H9 (cell line): ENCODE measurements at regions not wholly inside any gene's neighbourhood (a gene's known extent, or its start where the extent isn't known, plus 50 kb on each side); places are given as distances from the start of the nearest gene placed in this dataset.

Experiments
- DNase-seq: peaks from one replicate; pipeline ENCODE4 v3.0.0-alpha.2; 2017
- H2AFZ ChIP-seq: one replicate; pipeline ENCODE4 v1.6.1; 2013; ENCODE audit warnings: mild to moderate bottlenecking, low read length, control low read depth, moderate library complexity
- H2AK5ac ChIP-seq: 2 replicates; pipeline ENCODE4 v1.6.1; 2013; ENCODE audit warnings: low read length, control low read depth, mixed read lengths; ENCODE audit not compliant: insufficient read length
- H2BK120ac ChIP-seq: one replicate; pipeline ENCODE4 v1.6.1; 2013; ENCODE audit warnings: low read depth, mild to moderate bottlenecking, low read length, control low read depth, inconsistent platforms; ENCODE audit not compliant: poor library complexity, severe bottlenecking
- H2BK12ac ChIP-seq: 2 replicates; pipeline ENCODE4 v1.6.1; 2013; ENCODE audit warnings: low read length, control low read depth, mixed read lengths, low read depth; ENCODE audit not compliant: insufficient read length
- H2BK15ac ChIP-seq: 2 replicates; pipeline ENCODE4 v1.6.1; 2013; ENCODE audit warnings: low read depth, low read length, control low read depth
- H2BK20ac ChIP-seq: one replicate; pipeline ENCODE4 v1.6.1; 2013; ENCODE audit warnings: low read depth, mild to moderate bottlenecking, low read length, control low read depth, inconsistent platforms; ENCODE audit not compliant: poor library complexity, severe bottlenecking
- H2BK5ac ChIP-seq: 2 replicates; pipeline ENCODE4 v1.6.1; 2013; ENCODE audit warnings: low read length, control low read depth, mixed read lengths; ENCODE audit not compliant: insufficient read length
- H3K14ac ChIP-seq: 2 replicates; pipeline ENCODE4 v1.6.1; 2013; ENCODE audit warnings: low read length, control low read depth; ENCODE audit not compliant: insufficient read depth
- H3K18ac ChIP-seq: 2 replicates; pipeline ENCODE4 v1.6.1; 2013; ENCODE audit warnings: low read depth, mild to moderate bottlenecking, mixed read lengths, low read length, control low read depth; ENCODE audit not compliant: insufficient read length
- H3K23ac ChIP-seq: 2 replicates; pipeline ENCODE4 v1.6.1; 2013; ENCODE audit warnings: low read length, control low read depth, mixed read lengths, low read depth; ENCODE audit not compliant: insufficient read length
- H3K23me2 ChIP-seq: 2 replicates; pipeline ENCODE4 v1.6.1; 2013; ENCODE audit warnings: low read depth, mild to moderate bottlenecking, mixed read lengths, low read length, control low read depth; ENCODE audit not compliant: insufficient read length, poor library complexity, severe bottlenecking
- H3K27ac ChIP-seq: 2 replicates; pipeline ENCODE4 v1.5.1; 2013; ENCODE audit warnings: low read length, control low read depth, mixed read lengths, low read depth; ENCODE audit not compliant: insufficient read length
- H3K27me3 ChIP-seq: 2 replicates; pipeline ENCODE4 v1.6.1; 2013; ENCODE audit warnings: low read length, control low read depth, inconsistent platforms; ENCODE audit not compliant: insufficient read depth
- H3K4ac ChIP-seq: 2 replicates; pipeline ENCODE4 v1.6.1; 2013; ENCODE audit warnings: low read depth, mild to moderate bottlenecking, control low read depth, inconsistent platforms, low read length, moderate library complexity
- H3K4me1 ChIP-seq: 2 replicates; pipeline ENCODE4 v1.6.1; 2013; ENCODE audit warnings: low read length, control low read depth, inconsistent platforms; ENCODE audit not compliant: insufficient read depth
- H3K4me2 ChIP-seq: 2 replicates; pipeline ENCODE4 v1.6.1; 2013; ENCODE audit warnings: low read length, control low read depth, mixed read lengths; ENCODE audit not compliant: insufficient read length, insufficient read depth
- H3K56ac ChIP-seq: 2 replicates; pipeline ENCODE4 v1.6.1; 2013; ENCODE audit warnings: low read depth, mild to moderate bottlenecking, mixed read lengths, low read length, control low read depth; ENCODE audit not compliant: insufficient read length
- H3K79me1 ChIP-seq: 2 replicates; pipeline ENCODE4 v1.6.1; 2013; ENCODE audit warnings: low read depth, mild to moderate bottlenecking, moderate library complexity, low read length, control low read depth, inconsistent platforms; ENCODE audit not compliant: insufficient read depth, poor library complexity, severe bottlenecking
- H3K79me2 ChIP-seq: 2 replicates; pipeline ENCODE4 v1.6.1; 2013; ENCODE audit warnings: low read length, control low read depth, inconsistent platforms; ENCODE audit not compliant: insufficient read depth
- H3K9ac ChIP-seq: 2 replicates; pipeline ENCODE4 v1.6.1; 2013; ENCODE audit warnings: low read length, control low read depth, mixed read lengths; ENCODE audit not compliant: insufficient read length; ENCODE audit errors: extremely low read depth
- H3K9me3 ChIP-seq: one replicate; pipeline ENCODE4 v1.6.1; 2013; ENCODE audit warnings: low read depth, low read length, inconsistent platforms; ENCODE audit not compliant: control insufficient read depth
- H3T11ph ChIP-seq: one replicate; pipeline ENCODE4 v1.6.1; 2013; ENCODE audit warnings: mild to moderate bottlenecking, low read length, control low read depth, inconsistent platforms
- H4K20me1 ChIP-seq: one replicate; pipeline ENCODE4 v1.6.1; 2013; ENCODE audit not compliant: control insufficient read depth, insufficient read length, insufficient read depth
- H4K5ac ChIP-seq: 2 replicates; pipeline ENCODE4 v1.6.1; 2013; ENCODE audit warnings: low read depth, mild to moderate bottlenecking, mixed read lengths, low read length, control low read depth; ENCODE audit not compliant: insufficient read length
- H4K8ac ChIP-seq: replicated peaks from 2 replicates; pipeline ENCODE4 v1.6.1; 2013; ENCODE audit warnings: low read length, control low read depth, mixed read lengths, low read depth; ENCODE audit not compliant: insufficient read length
- H4K91ac ChIP-seq: 2 replicates; pipeline ENCODE4 v1.6.1; 2013; ENCODE audit warnings: low read depth, mild to moderate bottlenecking, moderate library complexity, mixed read lengths, low read length, control low read depth; ENCODE audit not compliant: insufficient read length
- H3K27ac Mint-ChIP-seq, 3 experiments: 2 replicates in 2 of 3; 3 replicates in 1 of 3; pipeline ENCODE4 v1.8.0; 2020 to 2021; ENCODE audit warnings: mixed read lengths in 3 of 3, mild to moderate bottlenecking in 1 of 3, moderate library complexity in 1 of 3
- H3K27me3 Mint-ChIP-seq: 2 replicates; pipeline ENCODE4 v1.8.0; 2021; ENCODE audit warnings: low read depth, mild to moderate bottlenecking, moderate library complexity, mixed read lengths
- H3K36me3 Mint-ChIP-seq, 3 experiments: 2 replicates in 2 of 3; 3 replicates in 1 of 3; pipeline ENCODE4 v1.8.0; 2020 to 2021; ENCODE audit warnings: low read depth in 3 of 3, mixed read lengths in 3 of 3; ENCODE audit not compliant: insufficient read depth in 1 of 3
- H3K4me1 Mint-ChIP-seq, 2 experiments: 2 replicates each; pipeline ENCODE4 v1.8.0; 2020; ENCODE audit warnings: mixed read lengths in 2 of 2
- H3K4me3 Mint-ChIP-seq, 2 experiments: 2 replicates in 1 of 2; 3 replicates in 1 of 2; pipeline ENCODE4 v1.8.0; 2020 to 2021; ENCODE audit warnings: mild to moderate bottlenecking in 2 of 2, mixed read lengths in 2 of 2, moderate library complexity in 1 of 2
- H3K9me3 Mint-ChIP-seq, 2 experiments: 2 replicates in 1 of 2; 3 replicates in 1 of 2; pipeline ENCODE4 v1.8.0; 2020; ENCODE audit warnings: mild to moderate bottlenecking in 2 of 2, mixed read lengths in 2 of 2, moderate library complexity in 1 of 2
- TF ChIP-seq, protein P1 (sequence below): fragments of 200-600 bp; sonication (generic); conservative IDR thresholded peaks from 3 replicates; pipeline ENCODE4 v1.8.0; 2021; ENCODE audit warnings: antibody characterized with exemption, mild to moderate bottlenecking

DNA sequence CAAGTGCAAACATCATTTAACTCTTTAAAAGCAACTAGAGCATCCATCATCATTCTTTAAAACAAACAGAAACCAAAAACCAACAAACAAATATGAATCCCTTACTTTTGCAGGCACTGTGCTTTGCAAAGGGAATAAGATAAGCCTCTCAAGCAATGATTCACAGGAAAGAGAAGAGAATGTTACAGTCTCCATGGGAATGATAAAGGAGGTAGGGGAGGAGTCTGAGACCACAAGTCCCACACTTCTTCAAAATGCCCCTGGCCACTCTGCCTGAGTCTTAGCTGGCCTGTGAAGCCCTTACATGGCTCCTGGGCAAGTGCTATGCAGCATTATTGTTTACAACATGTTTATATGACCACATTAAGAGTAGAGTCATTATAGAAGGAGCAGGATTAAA, 257.7 kb upstream of the MARCKS start:
- peak overlapping the region in 2 of 3 experiments; percentile 9 to 68; a peak in 3 of 7 replicates for H3K27ac Mint-ChIP-seq
- 0 out of 5 replicates have a peak, but pooled peaks cover 0 to 1% of the 10 kb centered on the region in 2 experiments for H3K9me3 Mint-ChIP-seq
- Histone ChIP-seq H4K20me1 (no peaks in the 10 kb centered on the region), H3K9me3 (no peaks in the 10 kb centered on the region), H2BK20ac (no peak overlapping the region), H2BK15ac (no peak overlapping the region), H3T11ph (no peak overlapping the region), H3K4ac (no peak overlapping the region), H3K79me2 (no peaks in the 10 kb centered on the region), H3K9ac (no peak overlapping the region), H3K14ac (no peak overlapping the region), H4K91ac (no peak overlapping the region), H3K56ac (no peak overlapping the region), H3K18ac (no peak overlapping the region), H2BK120ac (no peak overlapping the region), H4K5ac (no peak overlapping the region), H2BK5ac (no peak overlapping the region), H3K23me2 (no peaks in the 10 kb centered on the region), H4K8ac (no peak overlapping the region), H3K4me1 (peaks cover 7% of the 10 kb centered on the region; the same call in 1 of the 2 replicates), H2AK5ac (no peak overlapping the region), H3K23ac (no peak overlapping the region), H2AFZ (no peak overlapping the region), H3K4me2 (no peak overlapping the region), H3K79me1 (no peaks in the 10 kb centered on the region), H3K27me3 (no peaks in the 10 kb centered on the region), H2BK12ac (no peak overlapping the region), H3K27ac (no peak overlapping the region)
- TF ChIP-seq, protein P1, sequence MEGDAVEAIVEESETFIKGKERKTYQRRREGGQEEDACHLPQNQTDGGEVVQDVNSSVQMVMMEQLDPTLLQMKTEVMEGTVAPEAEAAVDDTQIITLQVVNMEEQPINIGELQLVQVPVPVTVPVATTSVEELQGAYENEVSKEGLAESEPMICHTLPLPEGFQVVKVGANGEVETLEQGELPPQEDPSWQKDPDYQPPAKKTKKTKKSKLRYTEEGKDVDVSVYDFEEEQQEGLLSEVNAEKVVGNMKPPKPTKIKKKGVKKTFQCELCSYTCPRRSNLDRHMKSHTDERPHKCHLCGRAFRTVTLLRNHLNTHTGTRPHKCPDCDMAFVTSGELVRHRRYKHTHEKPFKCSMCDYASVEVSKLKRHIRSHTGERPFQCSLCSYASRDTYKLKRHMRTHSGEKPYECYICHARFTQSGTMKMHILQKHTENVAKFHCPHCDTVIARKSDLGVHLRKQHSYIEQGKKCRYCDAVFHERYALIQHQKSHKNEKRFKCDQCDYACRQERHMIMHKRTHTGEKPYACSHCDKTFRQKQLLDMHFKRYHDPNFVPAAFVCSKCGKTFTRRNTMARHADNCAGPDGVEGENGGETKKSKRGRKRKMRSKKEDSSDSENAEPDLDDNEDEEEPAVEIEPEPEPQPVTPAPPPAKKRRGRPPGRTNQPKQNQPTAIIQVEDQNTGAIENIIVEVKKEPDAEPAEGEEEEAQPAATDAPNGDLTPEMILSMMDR = no peak
- no peak for DNase-seq
- no peaks in the 10 kb centered on the region for H3K27me3 Mint-ChIP-seq
- H3K36me3 Mint-ChIP-seq = peaks cover 0 to 7% (median 3%) of the 10 kb centered on the region in 3 experiments; a peak in 3 of 7 replicates
- peaks cover 12 to 15% of the 10 kb centered on the region in 2 experiments for H3K4me1 Mint-ChIP-seq
- H3K4me3 Mint-ChIP-seq = no peak overlapping the region
